Ovary (tissue), 7 donors: ENCODE measurements at regions not wholly inside any gene's neighbourhood (a gene's known extent, or its start where the extent isn't known, plus 50 kb on each side); places are given as distances from the start of the nearest gene placed in this dataset.
"Not testable (repeated sequence)": the region's sequence is repeated elsewhere in the genome, so short reads cannot be mapped to it uniquely, and the experiment has no call there.

Source experiments
- DNase-seq, 5 donors: peaks; one replicate each; pipeline ENCODE4 v3.0.0-alpha.2; 2019 to 2020
- H3K27ac ChIP-seq, 2 donors: fragments of 200-600 bp; one replicate each; pipeline versions ENCODE4 v1.5.1 to v1.8.0; 2019 to 2022
- H3K27me3 ChIP-seq: fragments of 200-600 bp; one replicate; pipeline ENCODE4 v1.8.0; 2022
- H3K36me3 ChIP-seq: fragments of 200-600 bp; sonication (generic); one replicate; pipeline ENCODE4 v1.5.1; 2019
- H3K4me1 ChIP-seq: one replicate; pipeline ENCODE4 v1.8.1; 2013; ENCODE audit warnings: mild to moderate bottlenecking, moderate library complexity; ENCODE audit not compliant: insufficient read depth
- H3K4me3 ChIP-seq: fragments of 200-600 bp; sonication (generic); one replicate; pipeline ENCODE4 v1.5.1; 2017
- H3K9me3 ChIP-seq, 2 donors: fragments of 200-600 bp in 1 of 2; sonication (generic) in 1 of 2; one replicate each; pipeline versions ENCODE4 v1.5.1 to v1.8.1; 2013 to 2019; ENCODE audit warnings: mild to moderate bottlenecking in 1 of 2, moderate library complexity in 1 of 2
- WGBS, 3 donors: extraction: QIAGEN DNeasy Blood & Tissue Kit in 1 of 3; methylation state at CpG; one replicate each; pipeline versions ENCODE4 v1.1.5 to v1.1.7; 2013 to 2017; 5-methylcytosine and 5-hydroxymethylcytosine counted together
- intact Hi-C, 4 donors: fragments of 100-400 bp; cut with DNase I; formaldehyde crosslinking; loops; one replicate each; pipeline versions ENCODE4 v1.11.0 to v1.15.1; 2022 to 2023
- donor health status: DM: no; HTN: no; CAD: no; lungs with moderate emphysema.
- donor health status: DM: no; HTN: no; CAD: no.
- donor health status: Bipolar disorder and iron deficiency.
- donor health status: DM: no; HTN: no; CAD: no.
- donor health status: DM: yes; HTN: yes; CAD: no.

DNA sequence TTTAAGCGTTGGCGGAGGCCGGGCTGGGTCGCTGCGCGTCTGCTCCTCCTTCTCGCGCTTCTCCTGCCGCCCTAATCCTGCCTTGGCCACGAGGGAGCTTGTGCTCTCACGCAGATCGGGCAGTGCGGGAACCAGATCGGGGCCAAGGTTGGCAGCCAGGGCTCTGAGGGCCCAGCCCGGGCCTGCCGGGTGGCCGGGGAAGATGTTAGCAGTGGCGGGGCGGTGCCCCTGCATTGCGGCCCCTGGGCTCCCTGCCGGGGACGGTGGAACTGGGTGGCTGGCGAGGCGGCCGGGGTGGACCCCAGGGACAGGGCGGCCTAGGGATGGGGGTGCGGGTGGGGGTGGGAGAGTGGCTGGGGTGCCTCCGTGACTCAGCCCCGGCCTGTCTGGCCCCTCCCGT, 297.4 kb downstream of the CACNA1B start:
- H3K36me3 ChIP-seq, H3K27ac ChIP-seq, intact Hi-C loops, H3K4me1 ChIP-seq, DNase-seq, H3K9me3 ChIP-seq, H3K27me3 ChIP-seq, H3K4me3 ChIP-seq: not testable (repeated sequence)
- 65 to 90% (median 85%) methylated on average over 12 to 28 of the region's 30 CpGs for WGBS, 3 donors

DNA sequence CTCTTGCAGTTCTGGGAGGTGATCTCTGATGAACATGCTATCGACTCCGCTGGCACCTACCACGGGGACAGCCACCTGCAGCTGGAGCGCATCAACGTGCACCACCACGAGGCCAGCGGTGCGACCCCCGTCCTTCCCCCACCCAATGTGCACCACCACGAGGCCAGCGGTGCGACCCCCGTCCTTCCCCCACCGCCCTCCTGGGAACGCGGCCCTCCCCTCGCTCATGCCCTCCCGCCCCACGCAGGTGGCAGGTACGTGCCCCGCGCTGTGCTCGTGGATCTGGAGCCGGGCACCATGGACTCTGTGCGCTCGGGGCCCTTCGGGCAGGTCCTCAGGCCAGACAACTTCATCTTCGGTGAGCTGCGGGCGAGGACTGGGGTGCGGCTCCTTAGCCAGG, 297.8 kb downstream of the CACNA1B start:
- H3K36me3 ChIP-seq, H3K4me3 ChIP-seq, H3K4me1 ChIP-seq, DNase-seq, H3K9me3 ChIP-seq, H3K27me3 ChIP-seq, H3K27ac ChIP-seq, intact Hi-C loops: not testable (repeated sequence)
- WGBS, 3 donors = 82 to 91% (median 90%) methylated on average over 9 to 29 of the region's 31 CpGs

DNA sequence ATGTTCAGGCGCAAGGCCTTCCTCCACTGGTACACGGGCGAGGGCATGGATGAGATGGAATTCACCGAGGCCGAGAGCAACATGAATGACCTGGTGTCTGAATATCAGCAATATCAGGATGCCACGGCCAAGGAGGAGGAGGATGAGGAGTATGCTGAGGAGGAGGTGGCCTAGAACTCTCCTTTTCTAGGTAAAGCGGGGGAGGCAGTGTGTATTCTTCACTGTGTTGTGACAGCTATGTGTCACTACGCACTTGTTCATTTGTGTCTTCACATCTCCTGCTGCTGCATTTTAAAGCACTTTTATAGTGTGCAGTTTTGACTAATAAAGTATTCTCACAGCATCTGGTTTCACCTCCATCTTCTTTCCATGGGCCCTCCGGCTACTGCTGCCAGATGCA, 299.5 kb downstream of the CACNA1B start:
- H3K36me3 ChIP-seq, intact Hi-C loops, H3K27me3 ChIP-seq, H3K4me1 ChIP-seq, H3K4me3 ChIP-seq, H3K9me3 ChIP-seq, H3K27ac ChIP-seq, DNase-seq: not testable (repeated sequence)
- 83 to 93% (median 88%) methylated on average over 9 of the region's 9 CpGs for WGBS, 3 donors

DNA sequence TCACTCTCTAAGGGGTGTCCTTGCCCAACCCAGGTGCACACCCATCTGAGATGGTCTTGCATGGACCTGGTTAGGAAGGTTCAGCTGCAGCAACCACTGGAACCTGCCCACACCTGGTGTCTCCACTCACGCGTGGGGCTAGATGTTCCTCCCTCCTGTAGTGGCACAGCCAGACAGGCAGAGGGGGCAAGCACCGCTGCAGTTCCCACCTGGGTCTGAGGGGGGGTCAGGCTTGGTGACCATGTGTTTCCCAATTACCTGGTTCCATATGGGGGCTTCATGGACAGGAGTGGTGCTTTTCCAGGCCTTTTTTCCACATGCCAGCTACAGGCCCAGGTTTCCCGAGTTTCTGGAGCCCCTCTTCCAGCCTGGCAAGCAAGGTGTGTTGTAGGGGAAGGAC, 301.4 kb downstream of the CACNA1B start:
- H3K27me3 ChIP-seq, H3K27ac ChIP-seq, H3K4me1 ChIP-seq, intact Hi-C loops, H3K4me3 ChIP-seq, H3K36me3 ChIP-seq, DNase-seq, H3K9me3 ChIP-seq: not testable (repeated sequence)
- whole genome bisulfite sequencing, 3 donors = 79 to 86% (median 82%) methylated on average over 4 of the region's 4 CpGs

DNA sequence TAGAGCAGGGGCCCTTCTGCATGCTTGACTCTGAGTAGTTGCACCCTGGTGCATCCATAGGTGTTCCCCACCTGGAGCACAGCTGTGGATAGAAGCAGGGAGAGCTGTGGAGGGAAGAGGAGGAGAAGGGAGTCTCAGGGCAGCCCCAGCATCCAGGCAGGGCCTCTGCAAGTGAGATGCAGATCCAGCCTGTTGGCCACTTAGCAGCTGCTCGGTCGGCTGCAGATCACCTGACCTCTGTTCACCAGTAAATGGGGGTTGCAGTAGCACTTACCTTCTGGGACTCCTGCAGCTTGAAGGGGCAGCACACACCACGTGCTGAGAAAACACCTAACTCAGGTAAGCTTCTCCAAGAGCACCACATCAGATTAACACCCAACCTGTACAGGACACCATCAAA, 302.1 kb downstream of the CACNA1B start:
- H3K4me1 ChIP-seq, H3K27me3 ChIP-seq, H3K27ac ChIP-seq, H3K36me3 ChIP-seq, H3K9me3 ChIP-seq, DNase-seq, H3K4me3 ChIP-seq, intact Hi-C loops: not testable (repeated sequence)
- WGBS, 3 donors = 39 to 68% (median 42%) methylated on average over 3 of the region's 3 CpGs

DNA sequence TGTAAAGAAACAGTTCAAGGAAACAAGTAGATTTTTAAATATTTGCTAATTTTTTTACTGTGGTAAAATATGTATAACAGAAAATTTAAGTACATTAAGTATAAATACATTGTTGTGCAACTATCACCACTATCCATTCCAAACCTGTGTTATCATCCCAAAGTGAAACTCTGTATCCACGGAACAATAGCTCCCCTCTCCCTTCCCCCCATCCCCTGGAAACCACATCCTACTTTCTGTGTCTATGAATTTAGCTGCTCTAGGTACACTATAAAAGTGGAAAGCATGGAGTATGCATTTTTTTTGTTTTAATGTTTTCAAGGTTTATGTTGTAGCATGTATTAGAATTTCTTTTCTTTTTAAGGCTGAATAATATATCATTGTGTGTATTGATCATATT, 304.4 kb downstream of the CACNA1B start:
- intact Hi-C loops, H3K27ac ChIP-seq, H3K4me3 ChIP-seq, DNase-seq, H3K27me3 ChIP-seq, H3K9me3 ChIP-seq, H3K36me3 ChIP-seq, H3K4me1 ChIP-seq: not testable (repeated sequence)
- 17 to 24% (median 22%) methylated on average over 1 of the region's 1 CpG for WGBS, 3 donors

DNA sequence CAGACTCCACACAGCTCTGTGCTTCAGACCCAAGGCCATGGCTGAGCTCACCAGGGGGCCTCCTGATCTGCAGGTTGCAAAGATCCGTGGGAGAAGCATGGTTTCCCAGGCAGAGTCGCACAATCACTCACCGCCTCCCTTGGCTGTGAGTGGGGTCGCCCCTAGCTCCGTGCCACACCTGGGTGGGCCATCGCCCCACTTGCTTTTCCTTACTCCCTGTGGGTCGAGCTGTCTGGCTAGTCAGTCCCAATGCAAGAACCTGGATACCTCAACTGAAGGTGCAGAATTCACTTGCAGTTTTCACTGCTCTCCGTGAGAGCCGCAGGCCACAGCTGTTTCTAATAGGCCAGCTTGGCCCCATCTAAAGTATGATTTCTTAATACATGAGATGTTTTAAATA, 319.6 kb downstream of the CACNA1B start:
- intact Hi-C loops, H3K36me3 ChIP-seq, H3K4me1 ChIP-seq, DNase-seq, H3K4me3 ChIP-seq, H3K27me3 ChIP-seq, H3K9me3 ChIP-seq, H3K27ac ChIP-seq: not testable (repeated sequence)
- 37 to 75% (median 71%) methylated on average over 6 to 9 of the region's 9 CpGs for WGBS, 3 donors

DNA sequence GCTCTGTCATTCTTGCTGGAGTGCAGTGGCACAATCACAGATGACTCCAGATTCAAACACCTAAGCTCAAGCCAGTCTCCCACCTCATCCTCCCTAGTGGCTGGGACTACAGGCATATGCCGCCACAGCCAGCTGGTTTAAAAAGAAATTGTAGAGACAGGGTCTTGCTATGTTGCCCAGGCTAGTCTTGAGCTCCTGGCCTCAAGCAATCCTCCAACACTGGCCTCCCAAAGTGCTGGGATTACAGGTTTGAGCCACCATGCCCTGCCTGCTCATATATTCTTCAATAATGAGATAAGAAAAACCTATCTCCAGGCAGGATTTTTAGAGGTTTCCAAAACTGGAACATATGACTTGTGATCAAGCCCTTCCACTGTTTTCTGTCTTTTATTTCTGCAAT, 321.4 kb downstream of the CACNA1B start:
- WGBS, 3 donors = 89 to 100% (median 92%) methylated on average over 1 of the region's 1 CpG
- intact Hi-C loops, DNase-seq: not testable (repeated sequence)

DNA sequence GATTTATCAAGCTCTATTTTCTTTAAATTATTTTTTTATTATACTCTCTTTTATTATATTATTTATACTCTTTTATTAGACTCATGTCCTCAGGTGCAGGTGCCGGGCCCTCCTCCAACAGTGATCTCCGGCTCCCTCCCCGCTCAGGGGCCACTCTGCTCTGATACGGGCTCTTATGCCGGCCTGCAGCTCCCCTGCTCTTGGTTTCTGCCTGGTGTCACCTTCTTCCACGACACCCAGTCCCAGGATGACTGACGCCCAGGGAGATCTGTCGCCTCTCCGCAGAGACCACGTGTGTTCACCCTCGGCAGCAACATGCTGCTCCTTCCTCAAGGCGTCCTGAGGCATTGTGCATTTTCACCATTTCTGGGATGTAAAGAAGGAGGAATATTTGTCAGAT, 322.3 kb downstream of the CACNA1B start:
- 88 to 94% (median 90%) methylated on average over 12 of the region's 12 CpGs for WGBS, 3 donors
- intact Hi-C loops, H3K27me3 ChIP-seq, H3K4me3 ChIP-seq, DNase-seq, H3K27ac ChIP-seq, H3K36me3 ChIP-seq, H3K4me1 ChIP-seq, H3K9me3 ChIP-seq: not testable (repeated sequence)

More for the DNA sequence above, 321.4 kb downstream of the CACNA1B start:
- not testable (repeated sequence) for H3K4me3 ChIP-seq, H3K27ac ChIP-seq, H3K4me1 ChIP-seq, H3K9me3 ChIP-seq, H3K36me3 ChIP-seq, H3K27me3 ChIP-seq

DNA sequence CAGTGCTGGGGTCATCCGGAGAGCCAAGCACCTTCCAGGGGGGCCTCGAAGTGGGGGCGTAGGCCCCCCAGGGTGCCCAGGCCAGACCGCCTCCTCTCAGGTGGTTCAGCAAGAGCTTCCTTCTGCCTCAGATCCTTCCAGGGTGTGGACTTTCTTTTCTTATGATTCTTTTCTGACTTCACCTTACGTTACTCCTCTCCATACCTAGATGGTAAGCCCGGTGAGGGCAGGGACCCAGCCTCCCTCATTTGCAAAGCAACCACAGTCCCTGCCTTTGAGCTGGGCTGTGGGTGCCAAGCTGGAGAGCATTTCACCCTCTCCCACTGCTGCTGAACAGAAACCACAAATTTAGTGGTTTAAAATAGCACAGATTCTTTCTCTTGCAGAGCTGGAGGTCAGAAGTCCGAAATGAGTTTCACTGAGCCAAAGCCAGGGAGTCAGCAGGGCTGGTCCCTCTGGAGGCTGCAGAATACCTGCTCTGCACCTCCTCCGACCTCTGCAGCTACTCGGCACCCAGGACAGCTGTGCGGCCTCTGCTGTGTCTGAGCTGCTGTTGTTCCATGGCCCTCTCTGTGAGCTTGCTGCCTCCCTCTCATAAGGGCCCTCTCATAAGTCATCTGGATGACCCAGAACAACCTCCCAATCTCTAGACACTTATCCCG, 323.0 kb downstream of the CACNA1B start:
- H3K9me3 ChIP-seq, H3K27me3 ChIP-seq, H3K27ac ChIP-seq, H3K4me3 ChIP-seq, H3K4me1 ChIP-seq, DNase-seq, H3K36me3 ChIP-seq, intact Hi-C loops: not testable (repeated sequence)
- WGBS, 3 donors = 67 to 74% (median 69%) methylated on average over 8 to 11 of the region's 11 CpGs

DNA sequence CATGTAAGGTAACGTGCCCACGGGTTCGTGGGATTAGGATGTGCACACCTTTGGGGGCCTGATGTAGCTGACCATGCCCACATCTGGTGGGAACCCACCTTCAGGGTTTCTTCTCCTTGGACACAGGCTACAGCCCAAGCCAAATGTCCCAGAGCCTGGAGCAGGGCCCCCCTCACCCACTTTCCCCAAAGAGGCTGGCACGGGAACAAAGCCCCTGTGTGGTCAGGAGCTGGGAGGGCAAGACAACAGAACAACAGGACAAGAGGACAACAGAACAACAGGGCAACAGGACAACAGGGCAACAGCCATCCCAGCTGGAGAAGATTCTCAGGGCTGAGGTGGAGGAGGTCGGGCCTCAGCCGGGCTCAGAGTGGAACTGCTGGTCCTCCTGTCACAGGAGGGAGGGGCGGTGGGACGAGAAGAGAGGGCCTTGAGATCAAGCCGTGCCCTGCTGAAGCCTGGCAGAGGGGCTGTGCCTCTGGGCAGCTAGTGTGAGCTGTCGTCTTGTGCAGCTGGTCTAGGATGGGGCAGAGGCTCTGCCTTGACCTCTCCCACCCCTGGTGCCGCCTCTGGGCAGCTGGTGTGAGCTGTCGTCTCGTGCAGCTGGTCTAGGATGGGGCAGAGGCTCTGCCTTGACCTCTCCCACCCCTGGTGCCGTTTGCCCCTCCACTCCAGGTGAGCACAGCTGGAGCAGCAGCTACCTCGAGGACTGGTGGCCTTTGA, 323.7 kb downstream of the CACNA1B start:
- DNase-seq, H3K4me3 ChIP-seq, H3K27ac ChIP-seq, H3K9me3 ChIP-seq, intact Hi-C loops, H3K4me1 ChIP-seq, H3K36me3 ChIP-seq, H3K27me3 ChIP-seq: not testable (repeated sequence)
- 63 to 75% (median 73%) methylated on average over 8 to 9 of the region's 15 CpGs for WGBS, 3 donors

DNA sequence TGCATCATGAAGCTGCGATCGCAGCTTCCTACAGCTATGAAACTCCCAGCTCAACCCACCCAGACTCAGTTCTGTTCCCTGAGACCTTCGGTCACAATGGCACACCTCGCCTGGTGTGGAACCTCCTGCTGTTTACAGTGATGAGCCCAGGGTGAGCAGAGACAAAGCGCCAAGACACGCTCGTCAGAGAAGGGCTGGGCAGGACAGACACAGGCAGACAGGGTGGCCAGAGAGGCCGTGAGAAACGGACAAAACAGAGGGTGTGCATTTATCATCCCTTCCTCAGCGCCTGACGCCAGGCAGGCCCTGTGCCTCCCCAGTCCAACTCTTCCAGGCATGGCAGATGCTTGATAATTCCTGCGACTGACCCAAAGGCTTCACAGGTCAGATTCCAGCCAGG, 324.5 kb downstream of the CACNA1B start:
- WGBS, 3 donors = 88 to 92% (median 92%) methylated on average over 9 to 10 of the region's 12 CpGs
- intact Hi-C loops, H3K4me3 ChIP-seq, H3K4me1 ChIP-seq, H3K27me3 ChIP-seq, H3K27ac ChIP-seq, H3K9me3 ChIP-seq, H3K36me3 ChIP-seq, DNase-seq: not testable (repeated sequence)
